GM18868 (cell line): ENCODE measurements at regions not wholly inside any gene's neighbourhood (a gene's known extent, or its start where the extent isn't known, plus 50 kb on each side); places are given as distances from the start of the nearest gene placed in this dataset.
"Not testable (repeated sequence)": the region's sequence is repeated elsewhere in the genome, so short reads cannot be mapped to it uniquely, and the experiment has no call there.

Experiments
- ATAC-seq: cut with Tn5 transposase; IDR thresholded peaks from one replicate; pipeline ENCODE4 v1.9.1; 2021; ENCODE audit warnings: mild to moderate bottlenecking, moderate library complexity; ENCODE audit not compliant: unreplicated experiment

DNA sequence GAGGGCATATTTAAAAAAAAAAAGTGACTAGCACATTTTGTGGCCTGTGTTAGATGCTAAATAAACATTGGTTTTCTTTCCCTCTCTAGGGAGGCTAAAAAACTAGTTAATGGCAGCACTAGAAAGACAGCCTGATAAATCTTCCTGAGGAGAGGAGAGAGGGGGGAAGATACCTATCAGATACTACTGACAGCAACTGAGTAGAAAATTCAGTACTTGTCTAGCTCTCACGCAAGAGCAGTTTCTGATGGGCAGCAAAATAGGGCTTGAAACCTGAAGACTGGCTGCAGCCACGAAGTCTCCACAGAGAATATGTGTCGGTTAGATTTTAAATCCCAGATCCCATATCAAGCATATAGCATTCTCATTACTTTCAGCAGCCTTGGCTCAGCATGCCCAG is 388.2 kb downstream of the KCNA4 start:
- no peak for ATAC-seq

DNA sequence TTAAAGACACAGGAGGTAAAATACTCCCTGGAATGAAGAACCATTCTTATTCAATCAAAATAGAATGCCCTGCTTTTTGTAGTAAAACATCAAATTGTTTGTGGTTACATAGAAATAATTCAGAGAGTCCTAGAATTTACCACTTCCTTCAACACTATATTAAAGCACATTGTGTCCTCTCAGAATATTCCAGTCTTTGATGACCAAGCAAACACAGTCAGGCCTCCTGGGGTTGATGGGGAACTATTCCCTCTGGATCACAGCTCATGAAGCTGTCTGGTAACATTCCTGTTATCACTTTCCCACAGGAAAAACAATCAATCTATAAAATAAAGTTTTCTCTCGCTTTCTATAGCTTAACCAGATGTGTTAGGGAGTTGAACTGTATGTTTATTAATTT is 389.3 kb downstream of the KCNA4 start:
- ATAC-seq, result no peak

DNA sequence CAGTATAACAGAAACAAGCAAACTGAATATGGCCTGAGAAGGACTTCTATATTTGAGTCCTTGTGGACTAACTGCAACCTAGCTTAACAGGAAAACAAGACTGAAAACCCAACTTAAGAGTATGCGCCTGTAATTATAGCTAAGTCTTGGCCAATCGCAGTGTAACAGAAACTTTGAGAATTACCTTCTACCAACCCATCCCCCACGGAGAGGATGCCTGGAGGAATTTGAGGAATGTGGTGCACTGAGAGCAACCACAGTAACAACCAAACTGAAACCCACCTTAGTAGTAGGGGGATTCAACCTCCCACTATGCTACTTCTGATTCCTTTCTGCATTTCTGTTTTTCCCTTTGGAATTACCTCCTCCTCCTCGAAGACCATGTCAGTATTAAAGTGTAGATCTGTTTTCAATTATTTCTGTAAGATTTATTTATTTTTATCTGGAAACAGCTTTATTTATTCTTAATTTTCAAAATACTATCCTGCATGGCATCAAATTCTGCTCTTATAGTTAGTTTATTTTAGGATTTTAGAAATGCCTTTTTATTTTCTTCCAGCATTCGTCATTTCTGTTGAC is 393.6 kb downstream of the KCNA4 start:
- ATAC-seq, result no peak

DNA sequence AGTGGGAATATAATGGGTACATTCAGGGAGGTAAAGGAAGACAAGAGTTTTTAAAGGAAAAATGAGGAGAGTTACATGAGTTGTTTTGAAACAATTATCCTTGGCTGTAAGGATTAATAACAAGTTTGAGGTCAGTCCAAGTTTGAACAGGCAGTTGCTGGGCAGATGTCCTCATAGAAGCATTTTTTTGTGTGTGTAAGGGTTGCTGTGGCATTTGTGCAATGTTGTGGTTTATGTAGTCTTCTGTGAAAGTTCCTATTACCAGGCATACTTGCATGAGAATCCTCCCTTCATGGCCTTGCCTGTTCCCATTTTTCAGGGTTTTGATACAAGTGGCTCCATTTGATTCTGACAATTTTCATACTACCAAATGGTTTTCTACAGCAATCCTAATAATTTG is 400.2 kb downstream of the KCNA4 start:
- ATAC-seq, result no peak

DNA sequence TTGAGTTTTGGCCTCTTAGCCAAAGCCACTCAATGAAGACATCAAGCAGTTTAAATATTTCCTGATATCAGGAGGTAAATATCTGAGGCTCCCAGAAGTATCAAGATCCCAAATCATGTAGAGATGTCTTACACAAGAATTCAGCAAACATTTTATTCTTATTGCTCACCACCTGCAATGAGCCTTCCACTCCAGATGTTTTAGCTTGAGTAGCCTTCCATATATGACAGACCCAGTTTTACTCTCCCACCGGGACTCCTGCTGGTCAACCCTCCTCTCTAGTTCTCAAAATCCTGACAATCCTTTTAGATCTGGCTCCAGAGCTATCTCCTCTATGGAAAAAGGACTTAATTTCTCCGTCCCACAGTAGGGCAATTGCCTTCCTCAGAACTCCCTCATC is 404.4 kb downstream of the KCNA4 start:
- ATAC-seq, result no peak

DNA sequence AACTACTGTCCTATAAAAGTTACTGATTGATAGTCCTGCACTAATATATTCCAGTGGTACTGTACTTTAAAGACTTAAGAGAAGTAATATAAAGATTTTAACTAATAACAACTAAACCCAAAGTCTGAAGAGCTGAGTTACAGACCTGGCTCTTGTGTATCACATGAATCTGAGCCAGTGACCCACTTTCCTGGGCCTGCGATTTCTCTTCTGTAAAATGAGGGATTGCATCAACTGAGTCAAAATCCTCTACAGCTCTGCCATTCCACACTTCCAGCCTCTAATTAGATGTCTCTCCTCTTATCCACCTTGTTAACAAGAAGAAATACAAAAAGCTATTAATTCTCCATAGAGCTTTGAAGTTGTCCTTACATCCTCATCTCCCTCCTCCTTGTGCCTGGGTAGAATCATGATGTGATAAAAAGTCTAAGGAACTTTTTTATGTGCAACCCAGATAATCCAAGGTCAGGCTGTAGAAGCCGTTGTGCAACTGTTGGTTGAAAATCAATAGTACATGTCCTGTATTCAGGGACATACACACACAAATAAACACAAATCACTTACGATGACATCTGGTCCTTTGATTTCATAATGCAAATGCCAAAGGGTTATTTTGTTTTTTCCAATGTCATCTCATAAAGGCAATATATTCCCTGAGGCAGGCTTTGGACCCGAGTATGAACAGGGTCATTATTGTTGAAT is 410.3 kb downstream of the KCNA4 start:
- no peak for ATAC-seq

DNA sequence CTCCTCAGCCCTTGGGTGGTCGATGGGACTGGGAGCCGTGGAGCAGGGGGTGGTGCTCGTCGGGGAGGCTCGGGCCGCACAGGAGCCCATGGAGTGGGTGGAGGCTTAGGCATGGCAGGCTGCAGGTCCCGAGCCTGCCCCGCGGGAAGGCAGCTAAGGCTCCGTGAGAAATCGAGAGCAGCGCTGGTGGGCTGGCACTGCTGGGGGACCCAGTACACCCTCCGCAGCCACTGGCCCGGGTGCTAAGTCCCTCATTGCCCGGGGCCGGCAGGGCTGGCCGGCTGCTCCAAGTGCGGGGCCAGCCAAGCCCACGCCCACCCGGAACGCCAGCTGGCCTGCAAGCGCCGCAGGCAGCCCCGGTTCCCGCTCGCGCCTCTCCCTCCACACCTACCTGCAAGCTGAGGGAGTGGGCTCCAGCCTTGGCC is 416.7 kb downstream of the KCNA4 start:
- ATAC-seq, result not testable (repeated sequence)

DNA sequence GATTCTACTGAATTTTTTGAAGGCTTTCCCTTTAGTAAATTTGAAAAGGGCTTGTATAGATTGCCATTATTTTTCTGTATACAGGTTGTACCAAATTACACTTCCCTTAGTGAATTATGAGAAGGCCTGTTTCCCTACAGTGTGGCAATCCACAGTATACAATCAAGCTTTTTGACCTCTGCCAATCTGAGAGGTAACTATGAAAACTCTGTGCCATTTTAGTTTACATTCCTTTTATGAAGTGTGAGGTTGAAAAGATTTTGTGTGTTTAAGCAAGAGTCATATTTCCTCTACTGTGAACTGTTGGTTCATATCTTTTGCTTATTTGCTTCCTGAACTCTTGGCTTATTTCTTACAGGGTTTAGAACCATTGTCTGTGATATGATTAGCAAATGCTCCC is 432.5 kb downstream of the KCNA4 start:
- ATAC-seq, result no peak

DNA sequence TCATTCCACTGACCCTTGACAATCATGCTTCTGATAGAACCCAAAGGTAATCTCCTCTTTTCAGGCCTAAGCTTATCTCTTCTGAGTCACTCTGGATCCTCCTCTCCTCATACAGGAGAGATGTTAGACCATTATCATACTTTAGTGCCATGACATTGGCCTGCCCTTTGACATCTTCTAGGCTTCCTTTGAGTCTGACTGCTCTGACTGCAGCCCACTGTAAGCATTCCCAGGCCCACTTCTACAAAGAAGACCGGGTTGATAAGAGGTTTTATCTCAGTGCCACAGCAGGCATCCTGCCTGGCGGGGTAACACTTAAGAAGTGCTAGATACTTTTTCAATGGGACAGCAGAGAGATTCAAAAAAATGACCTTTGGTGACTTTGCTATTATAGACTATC is 438.0 kb downstream of the KCNA4 start:
- no peak for ATAC-seq

DNA sequence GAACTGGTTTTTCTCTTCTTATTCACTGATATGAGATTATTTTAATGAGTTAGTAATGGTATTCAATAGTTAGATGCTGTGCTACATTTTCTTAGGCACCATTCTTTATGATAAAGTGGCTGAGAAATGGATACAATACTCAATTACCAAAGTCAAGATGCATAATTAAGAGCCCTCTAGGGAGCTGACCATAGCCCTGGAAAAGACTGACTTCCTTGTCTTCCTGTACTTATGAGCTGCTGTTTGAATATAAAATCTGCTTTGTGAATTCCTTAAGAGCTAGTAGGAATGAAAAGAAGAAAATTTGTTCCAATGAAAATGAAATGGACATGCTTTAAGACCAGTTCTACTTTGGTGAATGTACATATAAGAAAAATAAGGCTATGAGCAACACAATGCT is 452.3 kb downstream of the KCNA4 start:
- ATAC-seq, result no peak

DNA sequence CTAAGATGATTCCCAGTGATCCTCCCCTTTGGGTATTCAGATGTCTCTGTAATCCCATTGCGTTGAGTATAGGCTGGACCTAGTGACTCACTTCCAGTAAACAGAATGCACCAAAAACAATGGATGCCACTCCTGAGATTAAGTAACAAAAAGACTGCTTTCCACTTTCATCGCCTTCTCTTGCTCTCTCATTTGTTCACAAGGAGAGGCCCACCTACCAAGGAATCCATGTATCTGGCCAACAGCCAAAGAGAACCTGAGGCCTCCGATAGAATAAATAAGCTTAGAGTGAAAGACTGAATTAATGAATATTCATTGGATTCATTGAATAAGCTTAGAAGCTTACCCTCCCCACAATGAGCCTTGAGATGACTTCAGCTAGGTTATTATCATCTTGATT is 454.6 kb downstream of the KCNA4 start:
- ATAC-seq, result no peak

DNA sequence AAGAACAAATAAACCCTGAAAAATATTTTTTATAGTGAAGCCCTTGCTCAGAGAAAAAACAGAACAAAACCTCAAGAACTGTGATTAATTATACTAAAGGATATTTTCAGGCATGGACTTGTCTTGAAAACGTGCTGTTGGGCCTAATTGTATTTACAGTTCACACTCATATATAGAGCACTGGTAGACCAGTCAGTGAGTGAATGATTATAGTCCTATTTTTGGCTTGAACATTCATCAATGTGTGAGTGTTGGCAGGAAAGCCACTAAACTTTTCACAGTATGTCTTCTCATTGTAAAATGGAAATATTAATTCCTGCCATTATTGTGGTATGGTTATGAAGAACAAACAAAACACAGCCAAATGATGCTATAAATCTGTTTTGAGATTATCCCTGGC is 462.8 kb downstream of the KCNA4 start:
- no peak for ATAC-seq

DNA sequence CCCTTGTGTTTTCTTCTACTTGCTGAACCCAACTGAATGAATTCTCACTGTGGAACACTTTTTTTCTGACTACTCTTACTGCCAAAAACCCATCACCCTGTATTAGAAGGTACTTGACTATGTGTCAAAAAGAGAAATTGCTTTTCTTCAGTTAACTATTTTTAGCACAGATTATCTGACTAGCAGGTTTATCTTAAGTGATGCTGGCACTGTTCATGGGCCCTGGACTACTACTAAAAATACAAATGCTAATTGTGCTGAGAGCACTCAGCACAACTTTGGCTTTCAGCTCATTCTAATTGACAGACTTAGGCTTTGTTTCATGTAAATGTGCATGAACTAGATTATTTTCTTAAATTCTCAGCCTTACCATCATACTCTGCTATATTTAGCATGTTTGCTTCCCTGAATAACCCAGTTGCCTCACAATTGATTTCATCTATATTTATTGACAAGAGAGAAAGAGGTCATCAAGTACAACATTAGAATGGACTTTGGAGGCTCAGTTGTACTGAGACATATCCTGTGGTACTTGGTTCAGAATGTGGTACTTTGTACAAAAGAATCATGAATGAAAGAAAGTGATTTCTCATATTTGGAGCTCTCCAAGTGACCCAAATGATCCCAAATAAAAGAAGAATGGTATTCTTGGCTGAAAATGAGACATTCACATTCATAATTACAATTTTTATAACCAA is 478.3 kb downstream of the KCNA4 start:
- no peak for ATAC-seq

DNA sequence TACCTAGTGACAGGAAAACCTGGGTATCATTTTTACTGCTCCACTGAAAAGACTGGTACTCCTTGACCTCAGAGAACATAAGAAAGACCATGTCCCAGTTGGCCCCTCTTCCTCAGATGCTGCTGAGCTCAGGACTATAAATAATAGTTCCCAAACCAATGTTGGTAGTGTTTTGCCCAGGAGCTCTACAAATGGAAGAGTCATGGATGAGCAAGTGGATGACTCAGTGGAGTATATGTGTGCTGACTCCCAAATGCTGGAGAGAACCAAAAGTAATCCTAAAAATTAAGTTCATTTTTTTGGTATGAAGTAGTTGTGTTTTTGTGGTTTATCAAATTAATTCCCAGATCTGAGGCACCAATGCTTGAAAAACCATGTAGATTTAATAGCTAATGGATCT is 482.0 kb downstream of the KCNA4 start:
- no peak for ATAC-seq

DNA sequence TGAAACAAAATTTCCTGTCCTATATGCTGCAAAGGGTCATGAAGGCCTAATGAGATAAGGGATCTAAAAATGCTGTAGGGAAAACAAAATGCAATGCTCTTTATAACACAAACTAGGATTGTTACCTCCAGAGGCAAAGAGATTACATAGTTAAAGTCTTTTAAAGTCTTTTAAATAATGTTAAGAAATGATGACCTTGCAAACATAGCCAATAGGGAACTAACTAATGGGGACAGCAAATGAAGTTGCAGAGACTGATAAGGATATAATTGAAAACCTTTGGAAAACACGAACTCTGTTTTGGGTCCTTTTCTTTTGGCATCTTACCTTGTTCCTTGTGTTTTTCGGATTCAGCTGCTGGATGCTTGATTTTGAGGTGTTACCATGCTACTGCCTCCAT is 485.9 kb downstream of the KCNA4 start:
- no peak for ATAC-seq

DNA sequence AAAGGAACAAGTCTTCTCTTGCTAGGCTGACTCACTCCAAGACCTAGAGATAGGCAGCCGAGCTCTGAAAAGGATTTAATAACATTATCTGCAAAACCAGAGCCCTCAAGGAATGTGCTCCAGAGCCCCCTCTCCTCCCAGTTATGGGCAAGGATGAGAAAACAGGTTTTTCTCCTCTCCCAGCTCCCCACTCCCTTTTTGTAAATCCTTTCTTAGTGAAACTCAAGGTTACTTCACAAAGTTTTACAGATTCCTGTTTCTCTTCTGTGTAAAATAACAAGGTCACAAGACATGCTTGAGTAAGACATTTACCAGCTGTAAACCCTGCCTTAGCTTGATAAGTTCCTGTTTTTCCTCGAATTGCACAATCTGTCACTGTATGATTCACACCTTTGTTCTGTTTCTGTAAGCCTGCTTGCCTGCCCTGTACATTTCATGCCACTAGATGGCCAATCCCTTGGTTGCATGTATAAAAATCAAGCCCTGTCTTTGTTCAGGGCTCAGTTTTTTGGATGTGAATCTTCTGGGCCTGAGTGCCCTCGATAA is 489.4 kb downstream of the KCNA4 start:
- peak; percentile 97 for ATAC-seq

DNA sequence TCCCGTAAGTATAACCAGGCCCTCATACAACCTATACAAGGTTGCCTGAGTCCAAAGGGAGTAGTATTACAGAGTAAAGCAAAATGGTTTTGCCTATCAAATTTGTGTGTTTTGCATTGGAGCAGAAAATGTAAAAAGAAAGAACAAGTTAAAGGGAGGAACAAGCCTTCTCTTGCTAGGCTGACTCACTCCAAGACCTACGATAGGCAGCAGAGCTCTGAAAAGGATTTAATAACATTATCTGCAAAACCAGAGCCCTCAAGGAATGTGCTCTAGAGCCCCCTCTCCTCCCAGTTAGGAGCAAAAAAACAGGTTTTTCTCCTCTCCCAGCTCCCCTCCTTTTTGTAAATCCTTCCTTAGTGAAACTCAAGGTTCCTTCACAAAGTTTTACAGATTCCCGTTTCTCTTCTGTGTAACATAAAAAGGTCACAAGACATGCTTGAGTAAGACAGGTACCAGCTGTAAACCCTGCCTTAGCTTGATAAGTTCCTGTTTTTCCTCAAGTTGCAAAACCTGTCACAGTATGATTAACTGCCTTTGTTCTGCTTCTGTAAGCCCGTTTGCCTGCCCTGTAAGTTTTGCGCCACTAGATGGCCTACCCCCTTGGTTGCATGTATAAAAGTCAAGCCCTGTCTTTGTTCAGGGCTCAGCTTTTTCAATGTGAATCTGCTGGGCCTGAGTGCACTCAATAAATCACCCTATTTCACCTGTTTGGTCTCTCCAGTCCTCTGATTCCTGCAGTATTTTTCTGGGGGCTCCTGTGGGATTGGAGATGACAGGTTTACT is 498.2 kb downstream of the KCNA4 start:
- ATAC-seq, result peak; percentile 63

DNA sequence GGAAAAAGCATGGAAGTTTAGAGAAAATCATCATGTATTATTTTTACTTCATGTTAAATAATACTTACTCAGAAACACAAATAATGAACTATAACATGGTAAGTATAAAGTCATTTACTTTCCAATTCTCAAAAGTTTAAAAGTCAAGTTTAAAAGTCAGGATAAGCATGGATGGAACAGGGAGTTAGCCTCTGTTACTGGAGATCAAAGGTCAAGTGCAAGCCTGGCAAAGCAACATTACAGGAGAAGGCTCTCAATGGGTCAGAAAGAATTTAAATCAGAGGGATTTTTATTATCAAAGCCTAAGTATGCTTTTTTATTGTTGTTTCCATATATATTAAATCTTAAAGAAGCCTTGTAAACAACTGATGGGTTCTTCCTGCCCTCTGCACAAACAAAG is 505.4 kb downstream of the KCNA4 start:
- ATAC-seq, result no peak

DNA sequence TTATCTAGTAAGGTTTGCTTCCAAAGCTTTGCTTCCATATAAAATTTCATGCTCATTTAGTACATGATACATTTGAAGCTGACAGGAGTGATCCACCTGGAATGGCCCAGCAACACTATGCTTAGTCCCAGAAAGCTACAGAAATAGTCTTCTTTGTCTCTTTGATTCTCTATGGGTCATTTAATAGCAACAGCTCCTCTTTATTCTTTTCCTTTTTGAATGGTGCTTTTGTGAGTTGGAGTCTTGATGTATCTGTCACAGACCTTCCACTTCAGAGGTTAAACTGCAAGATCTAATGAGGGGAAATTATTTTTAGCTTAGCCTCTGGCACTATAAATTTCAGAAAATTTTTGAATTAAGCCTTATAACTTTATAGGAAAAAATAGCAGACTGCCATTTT is 509.5 kb downstream of the KCNA4 start:
- no peak for ATAC-seq

DNA sequence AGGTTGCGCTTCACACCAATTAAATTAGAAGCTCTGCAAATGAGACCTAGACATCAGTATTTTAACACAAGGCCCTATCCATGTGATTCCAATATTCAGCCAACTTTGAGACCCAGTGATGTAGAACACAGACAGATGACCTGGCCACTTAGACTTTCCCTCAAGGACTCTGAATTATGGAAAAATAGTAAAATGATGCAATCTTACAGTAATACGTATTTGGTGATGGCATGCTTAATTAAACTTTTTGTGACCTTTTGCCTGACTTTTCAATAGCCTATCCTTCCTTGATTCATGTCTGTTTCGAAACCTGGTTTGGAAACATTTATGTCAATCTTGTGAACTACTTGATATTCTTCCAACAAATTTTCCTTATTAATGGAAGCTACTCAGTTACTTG is 521.2 kb downstream of the KCNA4 start:
- ATAC-seq, result no peak

DNA sequence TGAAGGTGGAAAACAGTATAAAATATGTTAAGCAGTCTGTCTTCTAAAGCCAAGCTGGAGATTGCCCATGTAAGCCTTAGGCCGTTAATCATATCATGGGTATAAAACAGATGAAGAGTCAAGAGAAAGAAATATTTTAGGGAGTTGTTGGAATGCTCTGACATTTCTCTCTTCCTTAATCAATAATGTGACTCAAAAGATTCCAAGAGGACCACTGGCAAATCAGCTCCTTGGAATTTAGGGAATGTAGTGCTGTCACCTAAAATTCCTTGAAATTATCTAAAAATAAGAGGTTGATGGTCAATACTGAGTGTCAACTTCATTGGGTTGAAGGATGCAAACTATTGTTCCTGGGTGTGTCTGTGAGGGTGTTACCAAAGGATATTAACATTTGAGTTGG is 525.9 kb downstream of the KCNA4 start:
- ATAC-seq, result no peak
